HG03139 (cell line): ENCODE measurements at regions not wholly inside any gene's neighbourhood (a gene's known extent, or its start where the extent isn't known, plus 50 kb on each side); places are given as distances from the start of the nearest gene placed in this dataset.

ENCODE experiments used
- ATAC-seq: cut with Tn5 transposase; IDR thresholded peaks from one replicate; pipeline ENCODE4 v1.9.1; 2021; ENCODE audit not compliant: unreplicated experiment

GRCh38 chr16:73505577-73505976, 457.6 kb upstream of the ZFHX3 start:
- no peak for ATAC-seq

- ATAC-seq: no peak
Measured at GRCh38 chr16:73504591-73505575, 457.0 kb upstream of the ZFHX3 start.

- no peak for ATAC-seq
Measured at GRCh38 chr16:73503093-73503492, 455.2 kb upstream of the ZFHX3 start.

- ATAC-seq: no peak
Measured at GRCh38 chr16:73499276-73499675, 451.3 kb upstream of the ZFHX3 start.

GRCh38 chr16:73485880-73486279, 438.0 kb upstream of the ZFHX3 start:
- no peak for ATAC-seq

GRCh38 chr16:73483934-73484711, 436.2 kb upstream of the ZFHX3 start:
- no peak for ATAC-seq

- no peak for ATAC-seq
Measured at GRCh38 chr16:73483076-73483791, 435.3 kb upstream of the ZFHX3 start.

GRCh38 chr16:73482310-73482709, 434.4 kb upstream of the ZFHX3 start:
- no peak for ATAC-seq

GRCh38 chr16:73480381-73480780, 432.5 kb upstream of the ZFHX3 start:
- no peak for ATAC-seq

GRCh38 chr16:73473713-73474112, 425.8 kb upstream of the ZFHX3 start:
- no peak for ATAC-seq

GRCh38 chr16:73464834-73465233, 416.9 kb upstream of the ZFHX3 start:
- no peak for ATAC-seq

GRCh38 chr16:73459586-73459985, 411.7 kb upstream of the ZFHX3 start:
- no peak for ATAC-seq

- ATAC-seq: no peak
Measured at GRCh38 chr16:73457851-73458250, 409.9 kb upstream of the ZFHX3 start.

- no peak for ATAC-seq
Measured at GRCh38 chr16:73448970-73449369, 401.0 kb upstream of the ZFHX3 start.

- no peak for ATAC-seq
Measured at GRCh38 chr16:73447846-73448245, 399.9 kb upstream of the ZFHX3 start.

GRCh38 chr16:73434621-73435020, 386.7 kb upstream of the ZFHX3 start:
- ATAC-seq: no peak

GRCh38 chr16:73433731-73434307, 385.9 kb upstream of the ZFHX3 start:
- no peak for ATAC-seq

- no peak for ATAC-seq
Measured at GRCh38 chr16:73432850-73433730, 385.2 kb upstream of the ZFHX3 start.

GRCh38 chr16:73430138-73430537, 382.2 kb upstream of the ZFHX3 start:
- no peak for ATAC-seq

GRCh38 chr16:73428121-73428520, 380.2 kb upstream of the ZFHX3 start:
- no peak for ATAC-seq
